A673 (cell line): ENCODE measurements at regions not wholly inside any gene's neighbourhood (a gene's known extent, or its start where the extent isn't known, plus 50 kb on each side); places are given as distances from the start of the nearest gene placed in this dataset.

Experiments used
- EZH2 ChIP-seq: fragments of 200-600 bp; sonication (generic); IDR thresholded peaks from 2 replicates; pipeline ENCODE4 v1.6.1; 2017; ENCODE audit warnings: borderline replicate concordance, low read depth, mild to moderate bottlenecking, mixed read lengths, antibody characterized with exemption, low read length; ENCODE audit not compliant: poor library complexity, severe bottlenecking
- TF ChIP-seq, protein P1 (sequence below): fragments of 300-800, 200-600 bp; sonication (generic); conservative IDR thresholded peaks from 2 replicates; pipeline ENCODE4 v1.5.1; 2017; ENCODE audit warnings: low read depth, mild to moderate bottlenecking, antibody characterized with exemption, low read length, moderate library complexity, mixed read lengths

DNA sequence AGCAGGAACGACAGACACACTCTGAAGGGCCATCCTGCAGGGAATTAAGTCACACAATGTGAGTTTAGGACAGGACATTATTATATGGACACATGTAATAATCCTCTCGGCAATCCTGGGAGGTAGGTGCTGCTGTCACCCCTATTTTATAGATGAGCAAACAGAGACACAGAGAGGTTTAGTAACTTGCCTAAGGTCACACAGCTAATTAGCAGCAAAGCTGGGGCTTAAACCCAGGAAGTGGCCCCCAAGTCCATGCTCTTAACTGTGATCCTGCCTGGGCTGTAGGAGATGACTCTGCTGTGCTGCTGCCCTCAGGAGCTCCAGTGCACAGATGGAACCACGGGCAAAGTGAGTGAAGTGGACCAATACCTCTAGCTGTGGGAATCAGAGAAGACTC, 660.0 kb downstream of the PTPRU start:
- TF ChIP-seq, protein P1, sequence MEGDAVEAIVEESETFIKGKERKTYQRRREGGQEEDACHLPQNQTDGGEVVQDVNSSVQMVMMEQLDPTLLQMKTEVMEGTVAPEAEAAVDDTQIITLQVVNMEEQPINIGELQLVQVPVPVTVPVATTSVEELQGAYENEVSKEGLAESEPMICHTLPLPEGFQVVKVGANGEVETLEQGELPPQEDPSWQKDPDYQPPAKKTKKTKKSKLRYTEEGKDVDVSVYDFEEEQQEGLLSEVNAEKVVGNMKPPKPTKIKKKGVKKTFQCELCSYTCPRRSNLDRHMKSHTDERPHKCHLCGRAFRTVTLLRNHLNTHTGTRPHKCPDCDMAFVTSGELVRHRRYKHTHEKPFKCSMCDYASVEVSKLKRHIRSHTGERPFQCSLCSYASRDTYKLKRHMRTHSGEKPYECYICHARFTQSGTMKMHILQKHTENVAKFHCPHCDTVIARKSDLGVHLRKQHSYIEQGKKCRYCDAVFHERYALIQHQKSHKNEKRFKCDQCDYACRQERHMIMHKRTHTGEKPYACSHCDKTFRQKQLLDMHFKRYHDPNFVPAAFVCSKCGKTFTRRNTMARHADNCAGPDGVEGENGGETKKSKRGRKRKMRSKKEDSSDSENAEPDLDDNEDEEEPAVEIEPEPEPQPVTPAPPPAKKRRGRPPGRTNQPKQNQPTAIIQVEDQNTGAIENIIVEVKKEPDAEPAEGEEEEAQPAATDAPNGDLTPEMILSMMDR = no peak
- TF ChIP-seq EZH2 = no peak
